NT2/D1 (cell line): ENCODE measurements at regions not wholly inside any gene's neighbourhood (a gene's known extent, or its start where the extent isn't known, plus 50 kb on each side); places are given as distances from the start of the nearest gene placed in this dataset.

Experiments used
- SUZ12 ChIP-seq: IDR thresholded peaks from 2 replicates; pipeline ENCODE4 v1.6.1; 2011; ENCODE audit not compliant: insufficient read length, insufficient read depth; ENCODE audit errors: extremely low read depth
- YY1 ChIP-seq: IDR thresholded peaks from 2 replicates; pipeline ENCODE4 v1.6.1; 2011; ENCODE audit not compliant: insufficient read length, insufficient read depth
- ZNF274 ChIP-seq: IDR thresholded peaks from 2 replicates; pipeline ENCODE4 v1.6.1; 2011; ENCODE audit warnings: mild to moderate bottlenecking, low read depth, low read length

DNA sequence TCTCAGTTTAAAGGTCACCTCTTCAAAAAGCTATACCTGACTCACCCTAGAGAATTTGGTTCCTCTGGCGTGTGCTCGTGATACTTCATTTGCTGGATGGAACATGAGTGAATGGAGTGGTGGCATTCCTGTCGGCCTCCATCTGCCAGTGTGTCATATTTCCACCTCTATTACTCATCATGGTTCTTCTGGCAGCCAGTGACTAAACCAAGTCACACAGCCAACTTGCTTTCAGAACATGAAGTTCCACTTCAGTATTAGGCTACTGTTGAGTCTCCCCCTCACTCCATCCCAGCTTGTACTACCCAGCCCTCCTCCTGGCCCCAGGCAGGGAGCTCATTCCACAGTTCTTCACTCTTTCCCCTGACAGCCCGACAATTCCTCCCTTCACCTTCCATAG lies 169.8 kb downstream of the MREG start:
- TF ChIP-seq YY1 (no peak), ZNF274 (no peak), SUZ12 (no peak)
